GM21825 (cell line): ENCODE measurements at regions not wholly inside any gene's neighbourhood (a gene's known extent, or its start where the extent isn't known, plus 50 kb on each side); places are given as distances from the start of the nearest gene placed in this dataset.

ENCODE experiments used
- ATAC-seq: cut with Tn5 transposase; IDR thresholded peaks from one replicate; pipeline ENCODE4 v1.9.1; 2021; ENCODE audit warnings: mild to moderate bottlenecking, moderate library complexity; ENCODE audit not compliant: unreplicated experiment

- ATAC-seq = no peak
Observed at GRCh38 chr15:47412136-47412535, 305.2 kb upstream of the SEMA6D start.

GRCh38 chr15:47412802-47413201 lies 304.5 kb upstream of the SEMA6D start:
- ATAC-seq = no peak

GRCh38 chr15:47414207-47414606 lies 303.1 kb upstream of the SEMA6D start:
- ATAC-seq = no peak

- ATAC-seq = no peak
Observed at GRCh38 chr15:47415539-47415971, 301.8 kb upstream of the SEMA6D start.

GRCh38 chr15:47422881-47423665 lies 294.2 kb upstream of the SEMA6D start:
- ATAC-seq = no peak

GRCh38 chr15:47427463-47427862 lies 289.8 kb upstream of the SEMA6D start:
- no peak for ATAC-seq

GRCh38 chr15:47429376-47429775 lies 287.9 kb upstream of the SEMA6D start:
- no peak for ATAC-seq

GRCh38 chr15:47431501-47431900 lies 285.8 kb upstream of the SEMA6D start:
- no peak for ATAC-seq

GRCh38 chr15:47432826-47433225 lies 284.5 kb upstream of the SEMA6D start:
- no peak for ATAC-seq

GRCh38 chr15:47434596-47434995 lies 282.7 kb upstream of the SEMA6D start:
- ATAC-seq = no peak

GRCh38 chr15:47437491-47437890 lies 279.8 kb upstream of the SEMA6D start:
- ATAC-seq = no peak

- ATAC-seq = no peak
Observed at GRCh38 chr15:47439146-47440111, 277.9 kb upstream of the SEMA6D start.

- no peak for ATAC-seq
Observed at GRCh38 chr15:47442371-47442770, 274.9 kb upstream of the SEMA6D start.

GRCh38 chr15:47443839-47444238 lies 273.5 kb upstream of the SEMA6D start:
- no peak for ATAC-seq

- ATAC-seq = no peak
Observed at GRCh38 chr15:47445723-47446392, 271.4 kb upstream of the SEMA6D start.

GRCh38 chr15:47460795-47461573 lies 256.3 kb upstream of the SEMA6D start:
- no peak for ATAC-seq

- no peak for ATAC-seq
Observed at GRCh38 chr15:47461652-47462141, 255.6 kb upstream of the SEMA6D start.

GRCh38 chr15:47466357-47466756 lies 250.9 kb upstream of the SEMA6D start:
- no peak for ATAC-seq

- no peak for ATAC-seq
Observed at GRCh38 chr15:47470983-47471382, 246.3 kb upstream of the SEMA6D start.

- ATAC-seq = no peak
Observed at GRCh38 chr15:47473106-47473725, 244.1 kb upstream of the SEMA6D start.
